HG03196 (cell line): ENCODE measurements at regions not wholly inside any gene's neighbourhood (a gene's known extent, or its start where the extent isn't known, plus 50 kb on each side); places are given as distances from the start of the nearest gene placed in this dataset.

Source experiments
- ATAC-seq: cut with Tn5 transposase; IDR thresholded peaks from one replicate; pipeline ENCODE4 v1.9.1; 2021; ENCODE audit not compliant: unreplicated experiment

GRCh38 chr15:59953392-59953883, 50.7 kb upstream of the FOXB1 start:
- ATAC-seq = no peak

- ATAC-seq = no peak
Observed at GRCh38 chr15:59952960-59953359, 51.2 kb upstream of the FOXB1 start.

- no peak for ATAC-seq
Observed at GRCh38 chr15:59950603-59951388, 53.3 kb upstream of the FOXB1 start.

GRCh38 chr15:59948924-59949613, 55.0 kb upstream of the FOXB1 start:
- no peak for ATAC-seq

- no peak for ATAC-seq
Observed at GRCh38 chr15:59946084-59946483, 58.0 kb upstream of the FOXB1 start.

GRCh38 chr15:59945036-59945435, 59.1 kb upstream of the FOXB1 start:
- no peak for ATAC-seq

- ATAC-seq = no peak
Observed at GRCh38 chr15:59941612-59942011, 62.5 kb upstream of the FOXB1 start.

- no peak for ATAC-seq
Observed at GRCh38 chr15:59940928-59941327, 63.2 kb upstream of the FOXB1 start.

- no peak for ATAC-seq
Observed at GRCh38 chr15:59940456-59940855, 63.7 kb upstream of the FOXB1 start.

GRCh38 chr15:59936741-59937140, 67.4 kb upstream of the FOXB1 start:
- no peak for ATAC-seq

GRCh38 chr15:59933607-59934006, 70.5 kb upstream of the FOXB1 start:
- ATAC-seq = no peak

GRCh38 chr15:59931646-59932261, 72.4 kb upstream of the FOXB1 start:
- ATAC-seq = no peak

- no peak for ATAC-seq
Observed at GRCh38 chr15:59924812-59925522, 79.1 kb upstream of the FOXB1 start.

GRCh38 chr15:59924096-59924495, 80.0 kb upstream of the FOXB1 start:
- ATAC-seq = no peak

GRCh38 chr15:59923508-59923907, 80.6 kb upstream of the FOXB1 start:
- ATAC-seq = no peak

- ATAC-seq = peak; percentile 79
Observed at GRCh38 chr15:59918994-59919951, 84.8 kb upstream of the FOXB1 start.

- peak; percentile 55 for ATAC-seq
Observed at GRCh38 chr15:59917504-59918157, 86.5 kb upstream of the FOXB1 start.

GRCh38 chr15:59906046-59906445, 98.1 kb upstream of the FOXB1 start:
- ATAC-seq = no peak

- ATAC-seq = no peak
Observed at GRCh38 chr15:59905176-59905575, 98.9 kb upstream of the FOXB1 start.
